Panc1 (cell line): ENCODE measurements at regions not wholly inside any gene's neighbourhood (a gene's known extent, or its start where the extent isn't known, plus 50 kb on each side); places are given as distances from the start of the nearest gene placed in this dataset.
"Not testable (repeated sequence)": the region's sequence is repeated elsewhere in the genome, so short reads cannot be mapped to it uniquely, and the experiment has no call there.

ENCODE experiments used
- ATAC-seq: fragments of 200-7000 bp; cut with Tn5 transposase; 2 replicates; pipeline ENCODE4 v1.9.1; 2020; ENCODE audit warnings: mild to moderate bottlenecking, moderate library complexity
- BruUV-seq: library from RNA; stranded (reverse); fragments of 400-500 nt; replicated peaks from 2 replicates; lab custom pipeline; 2021; lab: Mats Ljungman, UMichigan
- CTCF ChIA-PET: fragments of 300-600 bp; sonication (Branson Sonifier 250); formaldehyde crosslinking; loops from one replicate; lab custom pipeline; 2022; ENCODE audit warnings: antibody characterized with exemption; lab: Charles Lee
- POLR2A ChIA-PET: fragments of 300-600 bp; sonication (Branson Sonifier 250); formaldehyde crosslinking; loops from one replicate; lab custom pipeline; 2022; ENCODE audit warnings: antibody characterized with exemption; lab: Charles Lee
- DNase-seq: peaks from one replicate; pipeline ENCODE4 v3.0.0-alpha.2; 2010; ENCODE audit warnings: low read depth, low spot score
- H3K27ac ChIP-seq: 2 replicates; pipeline ENCODE4 v1.5.1; 2011; ENCODE audit warnings: mild to moderate bottlenecking, low read length, inconsistent platforms
- H3K27me3 ChIP-seq: fragments of 200-500 bp; sonication (Bioruptor generic); 2 replicates; pipeline ENCODE4 v1.6.0; 2014; ENCODE audit warnings: low read length, inconsistent platforms; ENCODE audit not compliant: control insufficient read depth, insufficient read depth
- H3K36me3 ChIP-seq: fragments of 200-500 bp; sonication (Bioruptor generic); 2 replicates; pipeline ENCODE4 v1.5.1; 2014; ENCODE audit warnings: inconsistent platforms, mild to moderate bottlenecking, low read length, moderate library complexity; ENCODE audit not compliant: control insufficient read depth, insufficient read depth
- H3K4me1 ChIP-seq: 2 replicates; pipeline ENCODE4 v1.5.1; 2011; ENCODE audit warnings: inconsistent platforms, mild to moderate bottlenecking, low read length, moderate library complexity; ENCODE audit not compliant: control insufficient read depth, insufficient read depth
- H3K4me3 ChIP-seq, 2 experiments: 2 replicates each; pipeline ENCODE4 v1.5.1; 2011 to 2012; ENCODE audit warnings: low read depth in 2 of 2, low read length in 2 of 2, mild to moderate bottlenecking in 2 of 2, inconsistent platforms in 1 of 2, moderate library complexity in 1 of 2
- H3K9me3 ChIP-seq: fragments of 200-500 bp; sonication (Bioruptor generic); 2 replicates; pipeline ENCODE4 v1.5.1; 2014; ENCODE audit warnings: low read depth, mild to moderate bottlenecking, inconsistent platforms, low read length, moderate library complexity; ENCODE audit not compliant: control insufficient read depth, insufficient read depth
- POLR2AphosphoS5 ChIP-seq: IDR thresholded peaks from 2 replicates; pipeline ENCODE4 v1.6.1; 2012; ENCODE audit warnings: mild to moderate bottlenecking, low read depth, low read length, moderate library complexity
- SIN3A ChIP-seq: IDR thresholded peaks from 2 replicates; pipeline ENCODE4 v1.6.1; 2012; ENCODE audit warnings: low read depth, mild to moderate bottlenecking, low read length, moderate library complexity, borderline replicate concordance; ENCODE audit not compliant: insufficient read depth
- TCF7L2 ChIP-seq: IDR thresholded peaks from 2 replicates; pipeline ENCODE4 v1.6.1; 2011; ENCODE audit warnings: mild to moderate bottlenecking, low read depth, low read length, inconsistent platforms
- in situ Hi-C: cut with HindIII; loops from 2 replicates; pipeline ENCODE4 v1.10.0; 2016; ENCODE audit warnings: low sequenced_read_pairs, low pct_unique_long_range_greater_than_20kb
- intact Hi-C: fragments of 100-400 bp; cut with micrococcal nuclease; formaldehyde crosslinking; loops from one replicate; pipeline ENCODE4 v1.10.0; 2022; ENCODE audit not compliant: unreplicated experiment
- TF ChIP-seq, protein P1 (sequence below): fragments of 450-650 bp; IDR thresholded peaks from 2 replicates; pipeline ENCODE4 v1.5.1; 2017; ENCODE audit warnings: mild to moderate bottlenecking
- TF ChIP-seq, protein P2 (sequence below), 2 experiments: IDR thresholded peaks; 2 replicates each; pipeline ENCODE4 v1.6.1; 2011 to 2012; ENCODE audit warnings: low read depth in 2 of 2, control low read depth in 1 of 2, low read length in 1 of 2, mild to moderate bottlenecking in 1 of 2, moderate library complexity in 1 of 2; ENCODE audit not compliant: insufficient read depth in 1 of 2

DNA sequence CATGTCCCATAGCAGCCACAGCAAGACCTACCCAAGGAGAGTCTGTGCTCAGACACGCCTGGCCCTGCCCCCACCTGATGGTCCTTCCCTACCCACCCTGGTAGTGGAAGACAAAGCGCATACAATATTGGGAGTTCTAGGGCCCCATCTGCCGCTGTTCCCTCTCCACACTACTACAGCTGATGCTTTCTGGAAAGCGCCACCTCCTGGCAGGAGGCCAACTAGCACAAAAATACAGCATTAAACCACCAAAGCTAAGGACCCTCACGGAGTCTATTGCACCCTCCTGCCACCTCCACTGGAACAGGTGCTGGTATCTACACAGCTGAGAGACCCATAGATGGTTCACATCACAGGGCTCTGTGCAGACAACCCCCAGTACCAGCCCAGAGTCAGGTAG, 50.9 kb upstream of the IGFBP5 start:
- H3K9me3 ChIP-seq, POLR2A ChIA-PET, H3K4me1 ChIP-seq, BruUV-seq, H3K27me3 ChIP-seq, H3K36me3 ChIP-seq, CTCF ChIA-PET, H3K27ac ChIP-seq, DNase-seq, in situ Hi-C loops, intact Hi-C loops, ATAC-seq, H3K4me3 ChIP-seq: not testable (repeated sequence)
- TF ChIP-seq, protein P1, sequence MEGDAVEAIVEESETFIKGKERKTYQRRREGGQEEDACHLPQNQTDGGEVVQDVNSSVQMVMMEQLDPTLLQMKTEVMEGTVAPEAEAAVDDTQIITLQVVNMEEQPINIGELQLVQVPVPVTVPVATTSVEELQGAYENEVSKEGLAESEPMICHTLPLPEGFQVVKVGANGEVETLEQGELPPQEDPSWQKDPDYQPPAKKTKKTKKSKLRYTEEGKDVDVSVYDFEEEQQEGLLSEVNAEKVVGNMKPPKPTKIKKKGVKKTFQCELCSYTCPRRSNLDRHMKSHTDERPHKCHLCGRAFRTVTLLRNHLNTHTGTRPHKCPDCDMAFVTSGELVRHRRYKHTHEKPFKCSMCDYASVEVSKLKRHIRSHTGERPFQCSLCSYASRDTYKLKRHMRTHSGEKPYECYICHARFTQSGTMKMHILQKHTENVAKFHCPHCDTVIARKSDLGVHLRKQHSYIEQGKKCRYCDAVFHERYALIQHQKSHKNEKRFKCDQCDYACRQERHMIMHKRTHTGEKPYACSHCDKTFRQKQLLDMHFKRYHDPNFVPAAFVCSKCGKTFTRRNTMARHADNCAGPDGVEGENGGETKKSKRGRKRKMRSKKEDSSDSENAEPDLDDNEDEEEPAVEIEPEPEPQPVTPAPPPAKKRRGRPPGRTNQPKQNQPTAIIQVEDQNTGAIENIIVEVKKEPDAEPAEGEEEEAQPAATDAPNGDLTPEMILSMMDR: peak; percentile 8; the same call in 1 of the 2 replicates

DNA sequence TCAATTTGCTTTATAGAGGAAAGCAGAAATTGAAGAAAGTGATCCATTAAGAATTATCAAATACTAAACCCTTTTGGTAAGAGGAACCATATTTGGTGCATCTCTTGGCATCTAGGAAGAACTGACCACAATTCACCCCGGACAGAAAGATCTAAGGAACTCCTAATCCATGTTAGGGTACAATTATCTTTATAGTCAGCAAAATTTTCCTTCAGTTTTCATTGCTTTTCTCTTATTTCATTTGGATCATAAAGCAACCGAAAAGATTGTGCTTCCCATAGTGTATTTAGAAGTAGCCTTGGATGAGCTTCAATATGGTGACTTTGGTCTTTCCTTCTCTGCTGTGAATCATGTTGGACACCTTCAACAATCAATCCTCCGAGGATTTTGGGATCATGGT, 50.1 kb upstream of the IGFBP5 start:
- BruUV-seq: no TSS peak
- no peak overlapping the region for H3K4me3 ChIP-seq
- CTCF ChIA-PET: no interaction called here

More for the DNA sequence above, 50.1 kb upstream of the IGFBP5 start:
- TF ChIP-seq, protein P1: no peak
- TF ChIP-seq SIN3A: no peak
- TF ChIP-seq POLR2AphosphoS5: no peak
- TF ChIP-seq TCF7L2: no peak
- TF ChIP-seq, protein P2, sequence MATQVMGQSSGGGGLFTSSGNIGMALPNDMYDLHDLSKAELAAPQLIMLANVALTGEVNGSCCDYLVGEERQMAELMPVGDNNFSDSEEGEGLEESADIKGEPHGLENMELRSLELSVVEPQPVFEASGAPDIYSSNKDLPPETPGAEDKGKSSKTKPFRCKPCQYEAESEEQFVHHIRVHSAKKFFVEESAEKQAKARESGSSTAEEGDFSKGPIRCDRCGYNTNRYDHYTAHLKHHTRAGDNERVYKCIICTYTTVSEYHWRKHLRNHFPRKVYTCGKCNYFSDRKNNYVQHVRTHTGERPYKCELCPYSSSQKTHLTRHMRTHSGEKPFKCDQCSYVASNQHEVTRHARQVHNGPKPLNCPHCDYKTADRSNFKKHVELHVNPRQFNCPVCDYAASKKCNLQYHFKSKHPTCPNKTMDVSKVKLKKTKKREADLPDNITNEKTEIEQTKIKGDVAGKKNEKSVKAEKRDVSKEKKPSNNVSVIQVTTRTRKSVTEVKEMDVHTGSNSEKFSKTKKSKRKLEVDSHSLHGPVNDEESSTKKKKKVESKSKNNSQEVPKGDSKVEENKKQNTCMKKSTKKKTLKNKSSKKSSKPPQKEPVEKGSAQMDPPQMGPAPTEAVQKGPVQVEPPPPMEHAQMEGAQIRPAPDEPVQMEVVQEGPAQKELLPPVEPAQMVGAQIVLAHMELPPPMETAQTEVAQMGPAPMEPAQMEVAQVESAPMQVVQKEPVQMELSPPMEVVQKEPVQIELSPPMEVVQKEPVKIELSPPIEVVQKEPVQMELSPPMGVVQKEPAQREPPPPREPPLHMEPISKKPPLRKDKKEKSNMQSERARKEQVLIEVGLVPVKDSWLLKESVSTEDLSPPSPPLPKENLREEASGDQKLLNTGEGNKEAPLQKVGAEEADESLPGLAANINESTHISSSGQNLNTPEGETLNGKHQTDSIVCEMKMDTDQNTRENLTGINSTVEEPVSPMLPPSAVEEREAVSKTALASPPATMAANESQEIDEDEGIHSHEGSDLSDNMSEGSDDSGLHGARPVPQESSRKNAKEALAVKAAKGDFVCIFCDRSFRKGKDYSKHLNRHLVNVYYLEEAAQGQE (IDR thresholded peaks at IDR 0.05; ENCODE audit: insufficient read depth in 1 of 2, low read depth in 2 of 2, low read length in 1 of 2): no peak
- ATAC-seq: no peak
- intact Hi-C loops (no loop called here), in situ Hi-C loops (no loop called here)
- POLR2A ChIA-PET: no interaction called here
- DNase-seq: no peak
- Histone ChIP-seq H3K9me3 (no peaks in the 10 kb centered on the region), H3K27ac (no peak overlapping the region), H3K36me3 (no peaks in the 10 kb centered on the region), H3K27me3 (no peaks in the 10 kb centered on the region), H3K4me1 (no peaks in the 10 kb centered on the region)
